GM21515 (cell line): ENCODE measurements at regions not wholly inside any gene's neighbourhood (a gene's known extent, or its start where the extent isn't known, plus 50 kb on each side); places are given as distances from the start of the nearest gene placed in this dataset.

Experiments
- ATAC-seq: cut with Tn5 transposase; IDR thresholded peaks from one replicate; pipeline ENCODE4 v1.9.1; 2021; ENCODE audit not compliant: unreplicated experiment

- ATAC-seq = no peak
Measured at GRCh38 chr7:115106316-115106715, 184.4 kb downstream of the MDFIC start.

- no peak for ATAC-seq
Measured at GRCh38 chr7:115102738-115103137, 180.8 kb downstream of the MDFIC start.

GRCh38 chr7:115101199-115101598 lies 179.3 kb downstream of the MDFIC start:
- no peak for ATAC-seq

GRCh38 chr7:115099906-115100305 lies 178.0 kb downstream of the MDFIC start:
- ATAC-seq = no peak

GRCh38 chr7:115097175-115097671 lies 175.3 kb downstream of the MDFIC start:
- ATAC-seq = no peak

- ATAC-seq = no peak
Measured at GRCh38 chr7:115096262-115096661, 174.4 kb downstream of the MDFIC start.

- no peak for ATAC-seq
Measured at GRCh38 chr7:115094163-115094562, 172.3 kb downstream of the MDFIC start.

GRCh38 chr7:115088893-115089292 lies 167.0 kb downstream of the MDFIC start:
- no peak for ATAC-seq

- no peak for ATAC-seq
Measured at GRCh38 chr7:115087437-115087836, 165.5 kb downstream of the MDFIC start.

- no peak for ATAC-seq
Measured at GRCh38 chr7:115086146-115086841, 164.4 kb downstream of the MDFIC start.

GRCh38 chr7:115085421-115085820 lies 163.5 kb downstream of the MDFIC start:
- ATAC-seq = no peak

- no peak for ATAC-seq
Measured at GRCh38 chr7:115083935-115084334, 162.0 kb downstream of the MDFIC start.

- no peak for ATAC-seq
Measured at GRCh38 chr7:115081772-115082171, 159.9 kb downstream of the MDFIC start.

- no peak for ATAC-seq
Measured at GRCh38 chr7:115078851-115079250, 157.0 kb downstream of the MDFIC start.

GRCh38 chr7:115078386-115078785 lies 156.5 kb downstream of the MDFIC start:
- ATAC-seq = no peak

- ATAC-seq = no peak
Measured at GRCh38 chr7:115070311-115070710, 148.4 kb downstream of the MDFIC start.
